Superior temporal gyrus (tissue), 1 donor: ENCODE measurements at regions not wholly inside any gene's neighbourhood (a gene's known extent, or its start where the extent isn't known, plus 50 kb on each side); places are given as distances from the start of the nearest gene placed in this dataset.
"Not testable (repeated sequence)": the region's sequence is repeated elsewhere in the genome, so short reads cannot be mapped to it uniquely, and the experiment has no call there.

Experiments
- DNase-seq: peaks from one replicate; pipeline ENCODE4 v3.0.0-alpha.2; 2016; ENCODE audit errors: extremely low spot score

GRCh38 chr16:27600381-27600780 lies 50.4 kb downstream of the KATNIP start:
- no peak for DNase-seq

GRCh38 chr16:27602103-27602502 lies 52.2 kb downstream of the KATNIP start:
- no peak for DNase-seq

- peak; percentile 77 for DNase-seq
Measured at GRCh38 chr16:27605500-27606106, 55.7 kb downstream of the KATNIP start.

- no peak for DNase-seq
Measured at GRCh38 chr16:27611340-27611739, 61.4 kb downstream of the KATNIP start.

- no peak for DNase-seq
Measured at GRCh38 chr16:27613238-27613791, 63.4 kb downstream of the KATNIP start.

GRCh38 chr16:27617665-27618064 lies 67.7 kb downstream of the KATNIP start:
- DNase-seq = no peak

GRCh38 chr16:27618165-27618564 lies 68.2 kb downstream of the KATNIP start:
- no peak for DNase-seq

GRCh38 chr16:27618606-27619327 lies 68.8 kb downstream of the KATNIP start:
- no peak for DNase-seq

GRCh38 chr16:27620541-27620940 lies 70.6 kb downstream of the KATNIP start:
- no peak for DNase-seq

- DNase-seq = no peak
Measured at GRCh38 chr16:27624154-27625049, 74.5 kb downstream of the KATNIP start.

GRCh38 chr16:27625050-27625697 lies 75.2 kb downstream of the KATNIP start:
- no peak for DNase-seq

GRCh38 chr16:27627136-27627535 lies 77.2 kb downstream of the KATNIP start:
- no peak for DNase-seq

GRCh38 chr16:27628241-27628942 lies 78.4 kb downstream of the KATNIP start:
- no peak for DNase-seq

- not testable (repeated sequence) for DNase-seq
Measured at GRCh38 chr16:27628943-27629462, 79.1 kb downstream of the KATNIP start.

- DNase-seq = no peak
Measured at GRCh38 chr16:27632216-27632615, 82.3 kb downstream of the KATNIP start.

- DNase-seq = no peak
Measured at GRCh38 chr16:27633221-27633620, 83.3 kb downstream of the KATNIP start.

GRCh38 chr16:27633721-27634120 lies 83.8 kb downstream of the KATNIP start:
- DNase-seq = no peak

- DNase-seq = no peak
Measured at GRCh38 chr16:27634779-27635178, 84.8 kb downstream of the KATNIP start.

GRCh38 chr16:27636453-27637240 lies 86.7 kb downstream of the KATNIP start:
- DNase-seq = no peak
